GM19468 (cell line): ENCODE measurements at regions not wholly inside any gene's neighbourhood (a gene's known extent, or its start where the extent isn't known, plus 50 kb on each side); places are given as distances from the start of the nearest gene placed in this dataset.
"Not testable (repeated sequence)": the region's sequence is repeated elsewhere in the genome, so short reads cannot be mapped to it uniquely, and the experiment has no call there.

Experiments used
- ATAC-seq: cut with Tn5 transposase; IDR thresholded peaks from one replicate; pipeline ENCODE4 v1.9.1; 2021; ENCODE audit warnings: mild to moderate bottlenecking, moderate library complexity, moderate number of reproducible peaks; ENCODE audit not compliant: unreplicated experiment; ENCODE audit errors: extremely low read depth

DNA sequence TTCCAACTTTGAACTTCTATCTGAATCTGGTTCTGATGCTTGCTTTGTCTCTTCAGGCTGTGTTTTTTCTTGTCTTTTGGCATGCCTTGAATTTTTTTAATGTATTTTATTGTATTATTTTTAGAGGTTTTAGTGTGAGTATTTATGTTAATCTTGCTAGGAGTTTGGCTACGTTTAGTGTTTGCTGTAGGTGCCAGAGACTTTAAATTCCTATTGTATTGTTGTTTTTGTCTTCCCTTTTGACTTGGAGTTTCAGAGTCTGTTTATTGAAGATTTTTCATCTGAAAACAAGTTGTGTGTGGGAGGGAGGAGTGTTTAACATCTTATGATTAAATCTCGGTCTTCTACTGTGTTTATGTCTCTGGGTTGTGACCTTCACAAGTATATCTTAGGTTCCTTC is 956.8 kb downstream of the TLE1 start:
- ATAC-seq, result no peak

DNA sequence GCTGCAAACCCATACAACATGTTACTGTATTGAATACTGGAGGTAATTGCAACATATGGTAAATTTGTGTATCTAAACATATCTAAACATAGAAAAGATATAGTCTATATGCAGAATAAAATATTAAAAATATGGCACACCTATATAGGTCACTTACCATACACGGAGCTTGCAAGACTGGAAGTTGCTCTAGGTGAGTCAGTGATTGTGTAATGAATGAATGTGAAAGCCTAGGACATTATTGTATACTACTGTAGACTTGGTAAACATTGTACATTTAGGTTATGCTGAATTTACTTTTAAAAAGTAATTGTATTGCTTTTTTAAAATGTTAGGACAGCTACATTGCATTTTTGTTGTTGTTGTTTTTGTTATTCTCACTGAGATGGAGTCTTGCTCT is 968.8 kb downstream of the TLE1 start:
- no peak for ATAC-seq

DNA sequence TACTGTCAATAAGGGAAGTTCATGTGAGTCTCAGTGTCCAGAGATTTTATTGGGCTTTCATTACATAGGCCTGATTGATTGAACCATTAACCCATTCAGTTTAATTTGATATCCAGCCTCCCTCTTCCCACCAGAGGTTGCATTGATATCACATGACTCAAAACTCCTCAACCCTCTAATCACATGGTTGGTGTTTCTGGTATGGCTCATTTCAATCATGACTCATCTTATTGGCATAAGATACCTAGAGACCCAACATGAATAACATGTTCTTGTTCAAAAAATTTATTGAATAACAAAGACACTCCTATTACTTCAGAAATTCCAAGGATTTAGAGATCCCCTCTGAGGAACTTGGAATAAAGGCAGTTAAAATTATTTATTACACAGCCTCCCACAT is 982.2 kb downstream of the TLE1 start:
- no peak for ATAC-seq

- ATAC-seq, result no peak
Measured at GRCh38 chr9:80701061-80701460, 988.3 kb downstream of the TLE1 start.

- no peak for ATAC-seq
Measured at GRCh38 chr9:80699511-80699998, 989.8 kb downstream of the TLE1 start.

- ATAC-seq, result no peak
Measured at GRCh38 chr9:80698725-80699410, 990.5 kb downstream of the TLE1 start.

DNA sequence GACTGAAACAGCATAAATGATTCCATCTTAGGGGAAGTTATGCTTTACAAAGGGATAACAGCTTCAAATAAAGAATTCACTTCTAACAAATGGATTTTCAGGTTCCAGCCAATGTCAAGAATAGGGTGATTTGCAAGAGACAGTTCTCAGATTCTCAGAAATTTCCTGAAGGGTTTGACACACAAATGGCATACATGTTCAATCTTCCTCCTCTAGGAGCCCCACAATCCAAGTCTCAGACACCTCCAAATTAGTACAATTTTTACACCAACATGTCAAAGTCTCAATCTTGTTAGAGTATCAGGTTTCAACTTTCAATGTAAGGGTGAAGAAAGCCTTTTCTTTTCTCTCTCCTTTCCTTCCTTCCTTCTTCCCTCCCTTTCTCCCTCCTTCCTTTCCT is 996.6 kb downstream of the TLE1 start:
- ATAC-seq, result no peak

- ATAC-seq, result no peak
Measured at GRCh38 chr9:80691229-80691628, 998.1 kb downstream of the TLE1 start.

- ATAC-seq, result no peak
Measured at GRCh38 chr9:80690349-80690939, 998.9 kb downstream of the TLE1 start.

- no peak for ATAC-seq
Measured at GRCh38 chr9:80679916-80680315, 1009.4 kb downstream of the TLE1 start.

GRCh38 chr9:80678906-80679305 is 1010.4 kb downstream of the TLE1 start:
- ATAC-seq, result no peak

GRCh38 chr9:80673496-80673895 is 1015.9 kb downstream of the TLE1 start:
- ATAC-seq, result no peak

- ATAC-seq, result no peak
Measured at GRCh38 chr9:80665479-80665878, 1023.9 kb downstream of the TLE1 start.

DNA sequence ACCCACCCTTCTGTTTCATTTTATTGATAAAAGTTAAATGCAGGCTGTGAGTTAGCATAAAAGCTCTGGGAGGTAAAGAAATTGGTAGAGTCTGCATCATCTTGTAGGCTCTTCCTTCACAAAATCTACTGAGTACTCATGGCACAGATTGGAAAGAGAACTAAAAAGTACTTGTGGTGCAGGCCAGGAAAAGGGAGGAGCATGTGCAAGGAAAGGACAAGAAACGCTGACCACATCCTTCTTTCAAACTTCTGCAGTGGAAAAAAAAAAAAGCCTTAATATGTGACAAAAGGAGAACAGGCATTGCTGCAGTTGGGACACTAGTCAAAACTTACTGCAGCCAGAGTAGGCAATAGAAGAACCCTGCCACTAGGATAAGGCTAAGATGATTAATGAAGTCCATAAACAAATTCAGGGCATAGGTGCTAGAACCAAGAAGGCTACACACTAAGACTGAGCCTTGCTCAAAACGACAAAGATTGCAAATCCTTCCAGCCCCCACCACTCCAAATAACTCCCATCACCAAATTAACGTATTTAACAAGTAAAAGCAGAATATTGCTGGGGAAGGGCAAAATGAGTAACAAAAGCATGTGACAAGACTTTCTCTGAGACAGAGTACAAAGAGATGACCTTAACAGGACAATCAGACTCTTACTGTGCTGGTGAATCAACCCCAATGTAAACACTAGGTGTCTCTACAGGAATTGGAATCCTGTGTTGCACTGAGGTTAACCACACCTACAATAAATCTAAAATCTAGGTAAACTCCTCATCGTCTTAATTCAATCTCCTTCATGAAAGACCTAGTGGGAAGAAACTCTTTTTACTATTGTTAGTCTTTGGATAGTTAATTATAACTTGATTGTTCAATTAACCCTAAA is 1024.8 kb downstream of the TLE1 start:
- no peak for ATAC-seq

DNA sequence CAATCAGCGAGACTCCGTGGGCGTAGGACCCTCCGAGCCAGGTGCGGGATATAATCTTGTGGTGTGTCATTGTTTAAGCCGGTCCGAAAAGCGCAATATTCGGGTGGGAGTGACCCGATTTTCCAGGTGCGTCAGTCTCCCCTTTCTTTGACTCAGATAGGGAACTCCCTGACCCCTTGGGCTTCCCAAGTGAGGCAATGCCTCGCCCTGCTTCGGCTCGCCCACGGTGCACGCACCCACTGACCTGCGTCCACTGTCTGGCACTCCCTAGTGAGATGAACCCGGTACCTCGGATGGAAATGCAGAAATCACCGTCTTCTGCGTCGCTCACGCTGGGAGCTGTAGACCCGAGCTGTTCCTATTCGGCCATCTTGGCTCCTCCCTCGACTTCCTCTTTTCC is 1029.6 kb downstream of the TLE1 start:
- ATAC-seq, result not testable (repeated sequence)

DNA sequence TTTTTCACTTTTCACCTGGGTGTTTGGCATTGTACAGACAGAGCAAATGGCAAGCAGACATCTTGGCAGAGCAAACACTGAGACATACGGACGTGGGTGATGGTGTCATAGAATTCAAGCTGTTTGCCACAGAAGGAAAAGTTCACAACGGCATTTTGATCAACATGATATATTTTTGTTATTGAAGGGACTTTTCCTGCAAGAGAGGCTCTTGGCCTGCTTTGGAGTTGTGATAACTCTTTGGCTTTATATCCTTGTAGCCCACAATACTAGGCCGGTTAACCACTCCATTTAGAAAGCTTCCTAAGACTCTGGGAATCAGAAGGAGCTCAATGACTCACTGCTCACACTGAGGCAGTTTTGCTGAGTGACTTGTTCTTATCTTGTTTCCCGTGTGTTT is 1038.3 kb downstream of the TLE1 start:
- ATAC-seq, result no peak

DNA sequence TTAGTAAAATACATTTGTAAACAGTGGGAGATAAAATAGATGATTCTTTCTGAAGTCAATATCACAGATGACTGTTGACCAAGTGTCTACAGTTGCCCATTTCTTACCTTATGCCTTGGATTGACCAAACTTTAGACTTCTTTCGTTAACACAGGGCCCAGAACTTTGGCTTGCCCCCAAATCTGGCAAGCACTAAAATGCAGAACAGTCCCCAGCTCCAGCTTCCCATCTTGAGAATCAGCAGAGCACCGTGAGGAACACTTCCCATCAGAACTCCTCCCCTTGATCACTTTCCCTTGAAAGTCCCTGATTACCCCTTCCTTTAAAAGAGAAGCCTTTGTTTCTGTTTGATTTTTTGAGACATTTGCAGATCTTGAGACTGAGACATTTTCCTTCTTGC is 1039.9 kb downstream of the TLE1 start:
- ATAC-seq, result no peak

DNA sequence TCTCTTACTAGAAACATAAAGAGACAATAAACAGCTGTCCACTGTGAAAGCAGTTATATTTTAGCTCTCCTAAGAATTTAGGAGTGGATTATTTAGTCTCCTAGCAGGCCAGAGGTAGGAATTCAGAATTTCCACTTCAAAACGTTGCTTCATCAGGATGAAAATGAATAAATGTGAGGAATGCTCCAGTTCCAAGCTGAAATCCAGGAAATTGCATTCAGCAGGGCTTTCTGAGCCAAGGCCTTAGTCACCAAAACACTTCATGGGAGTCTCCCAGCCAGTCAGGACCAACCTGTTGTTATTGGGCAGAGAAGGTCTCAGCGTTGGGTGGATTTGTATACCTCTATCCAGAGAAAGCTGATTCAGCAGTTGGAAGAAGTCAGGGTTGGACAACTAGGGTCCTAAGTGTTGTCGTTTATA is 1040.3 kb downstream of the TLE1 start:
- ATAC-seq, result no peak

DNA sequence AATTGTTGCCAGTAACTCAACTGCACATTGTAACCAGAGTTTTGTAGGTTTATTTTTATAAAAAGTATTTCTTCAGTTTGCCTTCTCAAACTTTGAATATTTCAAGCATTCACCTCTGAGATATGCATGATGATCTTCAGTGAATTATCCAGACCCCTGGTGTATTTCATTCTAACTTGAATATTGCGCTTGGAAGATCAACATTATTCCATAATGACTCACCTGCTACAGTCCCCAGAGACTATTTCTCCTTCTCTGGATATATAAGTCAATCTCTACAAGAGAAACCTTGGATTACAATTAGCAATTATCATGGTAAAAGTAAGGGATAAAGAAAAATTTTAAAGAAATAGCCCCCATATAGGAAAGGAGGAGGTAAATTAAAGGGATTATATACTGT is 1041.0 kb downstream of the TLE1 start:
- ATAC-seq, result no peak

GRCh38 chr9:80646211-80646610 is 1043.1 kb downstream of the TLE1 start:
- no peak for ATAC-seq

GRCh38 chr9:80644044-80644443 is 1045.3 kb downstream of the TLE1 start:
- ATAC-seq, result no peak
